OCI-LY1 (cell line): ENCODE measurements at regions not wholly inside any gene's neighbourhood (a gene's known extent, or its start where the extent isn't known, plus 50 kb on each side); places are given as distances from the start of the nearest gene placed in this dataset.

ENCODE experiments used
- EZH2 ChIP-seq: fragments of 200-600 bp; sonication (generic), shearing (Covaris generic); IDR thresholded peaks from 2 replicates; pipeline ENCODE4 v1.8.0; 2017; ENCODE audit warnings: borderline replicate concordance, mixed run types, mild to moderate bottlenecking, antibody characterized with exemption, low read length, moderate library complexity, mixed read lengths
- TF ChIP-seq, protein P1 (sequence below): fragments of 200-600 bp; sonication (generic), shearing (Covaris generic); IDR thresholded peaks from 2 replicates; pipeline ENCODE4 v1.5.1; 2017; ENCODE audit warnings: mild to moderate bottlenecking, antibody characterized with exemption, low read length, moderate library complexity, mixed read lengths

DNA sequence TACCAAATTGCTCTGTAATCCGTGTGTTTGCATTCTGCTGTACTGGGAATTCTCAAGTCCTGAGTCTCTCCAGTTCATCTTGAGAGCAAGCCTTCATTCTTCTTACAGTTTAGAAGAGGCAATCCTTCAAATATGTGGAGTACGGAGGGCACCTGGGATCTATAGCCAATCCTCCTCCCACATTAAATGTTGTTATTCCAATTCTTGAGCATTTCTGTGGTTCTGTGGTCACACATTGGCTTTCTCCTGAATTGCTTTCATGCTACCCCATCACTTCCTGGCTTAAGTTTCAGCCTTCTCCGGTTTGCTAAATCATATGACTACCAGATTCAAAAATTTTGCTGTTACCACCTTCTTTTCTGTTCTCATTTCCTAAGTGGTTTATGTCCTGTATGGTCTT lies 611.1 kb downstream of the PCDH19 start:
- TF ChIP-seq, protein P1, sequence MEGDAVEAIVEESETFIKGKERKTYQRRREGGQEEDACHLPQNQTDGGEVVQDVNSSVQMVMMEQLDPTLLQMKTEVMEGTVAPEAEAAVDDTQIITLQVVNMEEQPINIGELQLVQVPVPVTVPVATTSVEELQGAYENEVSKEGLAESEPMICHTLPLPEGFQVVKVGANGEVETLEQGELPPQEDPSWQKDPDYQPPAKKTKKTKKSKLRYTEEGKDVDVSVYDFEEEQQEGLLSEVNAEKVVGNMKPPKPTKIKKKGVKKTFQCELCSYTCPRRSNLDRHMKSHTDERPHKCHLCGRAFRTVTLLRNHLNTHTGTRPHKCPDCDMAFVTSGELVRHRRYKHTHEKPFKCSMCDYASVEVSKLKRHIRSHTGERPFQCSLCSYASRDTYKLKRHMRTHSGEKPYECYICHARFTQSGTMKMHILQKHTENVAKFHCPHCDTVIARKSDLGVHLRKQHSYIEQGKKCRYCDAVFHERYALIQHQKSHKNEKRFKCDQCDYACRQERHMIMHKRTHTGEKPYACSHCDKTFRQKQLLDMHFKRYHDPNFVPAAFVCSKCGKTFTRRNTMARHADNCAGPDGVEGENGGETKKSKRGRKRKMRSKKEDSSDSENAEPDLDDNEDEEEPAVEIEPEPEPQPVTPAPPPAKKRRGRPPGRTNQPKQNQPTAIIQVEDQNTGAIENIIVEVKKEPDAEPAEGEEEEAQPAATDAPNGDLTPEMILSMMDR: no peak
- no peak for TF ChIP-seq EZH2
